Lower leg skin (tissue), 3 donors: ENCODE measurements at regions not wholly inside any gene's neighbourhood (a gene's known extent, or its start where the extent isn't known, plus 50 kb on each side); places are given as distances from the start of the nearest gene placed in this dataset.

Experiments
- POLR2A ChIP-seq, 2 donors: fragments of 450-650 bp; IDR thresholded peaks; one replicate each; pipeline ENCODE4 v1.6.1; 2016 to 2017; ENCODE audit warnings: antibody characterized with exemption in 2 of 2, mild to moderate bottlenecking in 1 of 2, moderate library complexity in 1 of 2
- TF ChIP-seq, protein P1 (sequence below), 3 donors: fragments of 450-650 bp; IDR thresholded peaks; one replicate each; pipeline ENCODE4 v1.5.1; 2016; ENCODE audit warnings: antibody characterized with exemption in 3 of 3, mild to moderate bottlenecking in 3 of 3, moderate library complexity in 2 of 3

DNA sequence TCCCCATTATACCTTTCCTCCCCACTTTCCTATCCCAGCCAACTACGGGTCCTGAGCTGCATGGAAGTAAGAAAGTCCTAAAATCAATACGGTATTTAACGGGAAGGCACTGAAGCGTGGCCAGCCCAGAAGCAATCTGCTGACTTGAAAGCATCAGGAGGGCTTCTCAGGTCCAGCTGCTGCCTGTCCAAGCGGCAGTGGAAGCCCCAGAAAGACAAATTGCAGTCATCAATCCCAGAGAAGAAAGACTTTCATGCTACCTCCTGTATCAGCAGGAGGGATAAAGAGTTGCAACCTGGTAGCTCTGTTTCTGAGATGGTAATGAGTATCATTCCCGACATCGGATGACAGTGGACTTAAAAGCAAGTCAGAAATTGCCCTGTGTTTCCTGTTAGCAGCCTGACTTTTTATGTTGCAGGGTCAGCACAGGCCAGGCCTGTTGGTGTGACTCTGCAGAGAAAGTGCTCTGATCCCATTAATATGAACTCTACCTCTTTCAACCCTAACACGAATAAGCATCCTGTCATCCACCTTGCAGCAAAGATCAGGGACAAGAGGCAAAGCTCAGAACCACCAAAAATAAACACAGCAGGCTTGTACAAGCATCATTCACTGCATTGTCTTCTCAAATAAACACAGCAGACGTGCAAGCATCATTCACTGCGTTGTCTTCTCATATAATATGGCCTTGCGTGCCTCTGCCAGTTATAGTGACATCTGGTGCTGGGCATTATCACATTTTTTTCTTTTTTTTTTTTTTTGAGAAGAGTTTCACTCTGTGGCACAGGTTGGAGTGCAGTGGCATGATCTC is 358.6 kb upstream of the CDH11 start:
- TF ChIP-seq, protein P1, sequence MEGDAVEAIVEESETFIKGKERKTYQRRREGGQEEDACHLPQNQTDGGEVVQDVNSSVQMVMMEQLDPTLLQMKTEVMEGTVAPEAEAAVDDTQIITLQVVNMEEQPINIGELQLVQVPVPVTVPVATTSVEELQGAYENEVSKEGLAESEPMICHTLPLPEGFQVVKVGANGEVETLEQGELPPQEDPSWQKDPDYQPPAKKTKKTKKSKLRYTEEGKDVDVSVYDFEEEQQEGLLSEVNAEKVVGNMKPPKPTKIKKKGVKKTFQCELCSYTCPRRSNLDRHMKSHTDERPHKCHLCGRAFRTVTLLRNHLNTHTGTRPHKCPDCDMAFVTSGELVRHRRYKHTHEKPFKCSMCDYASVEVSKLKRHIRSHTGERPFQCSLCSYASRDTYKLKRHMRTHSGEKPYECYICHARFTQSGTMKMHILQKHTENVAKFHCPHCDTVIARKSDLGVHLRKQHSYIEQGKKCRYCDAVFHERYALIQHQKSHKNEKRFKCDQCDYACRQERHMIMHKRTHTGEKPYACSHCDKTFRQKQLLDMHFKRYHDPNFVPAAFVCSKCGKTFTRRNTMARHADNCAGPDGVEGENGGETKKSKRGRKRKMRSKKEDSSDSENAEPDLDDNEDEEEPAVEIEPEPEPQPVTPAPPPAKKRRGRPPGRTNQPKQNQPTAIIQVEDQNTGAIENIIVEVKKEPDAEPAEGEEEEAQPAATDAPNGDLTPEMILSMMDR (IDR thresholded peaks at IDR 0.05) = no peak
- TF ChIP-seq POLR2A (IDR thresholded peaks at IDR 0.05) = no peak
